ENCODE measurements at regions not wholly inside any gene's neighbourhood (a gene's known extent, or its start where the extent isn't known, plus 50 kb on each side); places are given as distances from the start of the nearest gene placed in this dataset.

GRCh38 chr6:144809969-144810368 lies 524.8 kb downstream of the UTRN start:
- Histone ChIP-seq H3K27ac (no peak overlapping the region), H3K4me1 (no peaks in the 10 kb centered on the region), H3K9me3 (no peaks in the 10 kb centered on the region), H3K36me3 (peaks cover 29% of the 10 kb centered on the region), H3K27me3 (no peaks in the 10 kb centered on the region), H3K4me3 (no peak overlapping the region)
- WGBS, result 94% methylated on average over 5 of the region's 5 CpGs
- no peak for DNase-seq (ENCODE audit: low spot score in 2 of 2)
- no peak for TF ChIP-seq POLR2AphosphoS5 (IDR thresholded peaks at IDR 0.05)
- no peak for TF ChIP-seq POLR2A (IDR thresholded peaks at IDR 0.05)
- TF ChIP-seq CTCF (IDR thresholded peaks at IDR 0.05), result no peak
- TF ChIP-seq EP300 (IDR thresholded peaks at IDR 0.05), result no peak

- WGBS, result 82% methylated on average over 5 of the region's 5 CpGs
- H3K27ac ChIP-seq, result no peak overlapping the region
- H3K4me1 ChIP-seq, result no peaks in the 10 kb centered on the region
- TF ChIP-seq POLR2AphosphoS5 (IDR thresholded peaks at IDR 0.05), result no peak
- TF ChIP-seq EP300 (IDR thresholded peaks at IDR 0.05), result no peak
- TF ChIP-seq CTCF (IDR thresholded peaks at IDR 0.05), result no peak
- no peak for TF ChIP-seq POLR2A (IDR thresholded peaks at IDR 0.05)
- H3K4me3 ChIP-seq, result no peak overlapping the region
- H3K27me3 ChIP-seq, result no peaks in the 10 kb centered on the region
- H3K36me3 ChIP-seq, result peaks cover 24% of the 10 kb centered on the region
- no peaks in the 10 kb centered on the region for H3K9me3 ChIP-seq
- DNase-seq (ENCODE audit: low spot score in 2 of 2), result no peak
These were observed 526.0 kb downstream of the UTRN start for GRCh38 chr6:144811140-144811539.

GRCh38 chr6:144816936-144817335 lies 531.8 kb downstream of the UTRN start:
- no peaks in the 10 kb centered on the region for H3K9me3 ChIP-seq
- no peaks in the 10 kb centered on the region for H3K4me1 ChIP-seq
- DNase-seq (ENCODE audit: low spot score in 2 of 2), result no peak
- no peak overlapping the region for H3K4me3 ChIP-seq
- H3K27me3 ChIP-seq, result no peaks in the 10 kb centered on the region
- peaks cover 7% of the 10 kb centered on the region for H3K36me3 ChIP-seq
- no peak overlapping the region for H3K27ac ChIP-seq
- WGBS, result 98% methylated on average over 1 of the region's 1 CpG
- TF ChIP-seq EP300 (IDR thresholded peaks at IDR 0.05), result no peak
- TF ChIP-seq CTCF (IDR thresholded peaks at IDR 0.05), result no peak
- TF ChIP-seq POLR2AphosphoS5 (IDR thresholded peaks at IDR 0.05), result no peak
- TF ChIP-seq POLR2A (IDR thresholded peaks at IDR 0.05), result no peak

GRCh38 chr6:144820270-144820669 lies 535.1 kb downstream of the UTRN start:
- TF ChIP-seq POLR2AphosphoS5 (IDR thresholded peaks at IDR 0.05) (no peak), CTCF (IDR thresholded peaks at IDR 0.05) (no peak), EP300 (IDR thresholded peaks at IDR 0.05) (no peak), POLR2A (IDR thresholded peaks at IDR 0.05) (no peak)
- WGBS, result 88% methylated on average over 1 of the region's 1 CpG
- H3K9me3 ChIP-seq, result no peaks in the 10 kb centered on the region

GRCh38 chr6:144823131-144823530 lies 538.0 kb downstream of the UTRN start:
- Histone ChIP-seq H3K27ac (no peak overlapping the region), H3K4me3 (no peak overlapping the region), H3K27me3 (no peaks in the 10 kb centered on the region), H3K4me1 (no peaks in the 10 kb centered on the region), H3K9me3 (no peaks in the 10 kb centered on the region), H3K36me3 (peaks cover 17% of the 10 kb centered on the region)
- 74% methylated on average over 4 of the region's 4 CpGs for WGBS
- no peak for DNase-seq (ENCODE audit: low spot score in 2 of 2)
- TF ChIP-seq CTCF (IDR thresholded peaks at IDR 0.05) (no peak), EP300 (IDR thresholded peaks at IDR 0.05) (no peak), POLR2AphosphoS5 (IDR thresholded peaks at IDR 0.05) (no peak), POLR2A (IDR thresholded peaks at IDR 0.05) (no peak)

More at GRCh38 chr6:144820270-144820669, 535.1 kb downstream of the UTRN start:
- Histone ChIP-seq H3K36me3 (peaks cover 4% of the 10 kb centered on the region), H3K27ac (no peak overlapping the region), H3K27me3 (no peaks in the 10 kb centered on the region), H3K4me1 (no peaks in the 10 kb centered on the region), H3K4me3 (no peak overlapping the region)
- no peak for DNase-seq (ENCODE audit: low spot score in 2 of 2)

Measured in suprapubic skin (tissue), 4 donors.